Endothelial cell of umbilical vein (primary cell): ENCODE measurements at regions not wholly inside any gene's neighbourhood (a gene's known extent, or its start where the extent isn't known, plus 50 kb on each side); places are given as distances from the start of the nearest gene placed in this dataset.

Experiments
- BruUV-seq: library from RNA; stranded (reverse); fragments of 400-500 nt; replicated peaks from 2 replicates; lab custom pipeline; 2021; lab: Mats Ljungman, UMichigan
- CTCF ChIA-PET: fragments of 300-600, 350-600 bp; sonication (Branson Sonifier 250); formaldehyde crosslinking; loops from one replicate; lab custom pipeline; 2021; ENCODE audit warnings: antibody characterized with exemption, inconsistent platforms; lab: Charles Lee
- POLR2A ChIA-PET: fragments of 300-600, 350-600 bp; sonication (Branson Sonifier 250); formaldehyde crosslinking; loops from one replicate; lab custom pipeline; 2021; ENCODE audit warnings: antibody characterized with exemption, inconsistent platforms; lab: Charles Lee
- DNase-seq: peaks from one replicate; pipeline ENCODE4 v3.0.0-alpha.2; 2011; ENCODE audit warnings: low read depth, low spot score
- FAIRE-seq: peaks from 2 replicates; lab custom pipeline; 2011; peaks lifted over from hg19 to GRCh38; lab: Jason Lieb, UNC
- H2AFZ ChIP-seq: 2 replicates; pipeline ENCODE4 v1.6.0; 2012; ENCODE audit warnings: low read depth, low read length, control low read depth, inconsistent platforms
- H3K27ac ChIP-seq: 2 replicates; pipeline ENCODE4 v1.5.1; 2011; ENCODE audit warnings: low read depth, mild to moderate bottlenecking, control low read depth, low read length, moderate library complexity; ENCODE audit not compliant: insufficient read depth
- H3K27me3 ChIP-seq, 2 experiments: 2 replicates each; pipeline versions ENCODE4 v1.6.0 to v1.6.1; 2011; ENCODE audit warnings: low read length in 2 of 2, mixed read lengths in 1 of 2; ENCODE audit not compliant: control insufficient read depth in 2 of 2, insufficient read depth in 2 of 2
- H3K36me3 ChIP-seq, 2 experiments: 2 replicates in 1 of 2; 3 replicates in 1 of 2; pipeline ENCODE4 v1.5.1; 2011; ENCODE audit warnings: low read length in 2 of 2, mild to moderate bottlenecking in 1 of 2, moderate library complexity in 1 of 2; ENCODE audit not compliant: control insufficient read depth in 2 of 2, insufficient read depth in 2 of 2; ENCODE audit errors: extremely low read depth in 1 of 2
- H3K4me1 ChIP-seq: 3 replicates; pipeline ENCODE4 v1.5.1; 2011; ENCODE audit warnings: mild to moderate bottlenecking, low read length; ENCODE audit not compliant: control insufficient read depth, insufficient read depth; ENCODE audit errors: extremely low read depth
- H3K4me2 ChIP-seq: 2 replicates; pipeline ENCODE4 v1.6.1; 2011; ENCODE audit warnings: low read length, control low read depth, mixed read lengths; ENCODE audit not compliant: insufficient read depth
- H3K4me3 ChIP-seq, 3 experiments: fragments of 200-600 bp in 1 of 3; sonication (generic), shearing (Covaris generic) in 1 of 3; replicated peaks in 1 of 3; 2 replicates each; pipeline ENCODE4 v1.5.1; 2011 to 2016; ENCODE audit warnings: control low read depth in 3 of 3, low read length in 3 of 3, mild to moderate bottlenecking in 2 of 3, inconsistent platforms in 1 of 3, low read depth in 1 of 3, moderate library complexity in 1 of 3; ENCODE audit not compliant: insufficient read depth in 1 of 3
- H3K79me2 ChIP-seq: 2 replicates; pipeline ENCODE4 v1.6.0; 2012; ENCODE audit warnings: low read length, inconsistent platforms; ENCODE audit not compliant: control insufficient read depth, insufficient read depth
- H3K9ac ChIP-seq: replicated peaks from 2 replicates; pipeline ENCODE3; 2011; ENCODE audit warnings: low read length, control low read depth; ENCODE audit not compliant: insufficient read depth; ENCODE audit errors: extremely low read depth
- H3K9me1 ChIP-seq: replicated peaks from 3 replicates; pipeline ENCODE4 v1.6.0; 2011; ENCODE audit warnings: mild to moderate bottlenecking, low read length; ENCODE audit not compliant: control insufficient read depth, insufficient read depth; ENCODE audit errors: extremely low read depth
- H3K9me3 ChIP-seq: replicated peaks from 2 replicates; pipeline ENCODE4 v1.5.1; 2012; ENCODE audit warnings: low read length, inconsistent platforms; ENCODE audit not compliant: control insufficient read depth, insufficient read depth
- H4K20me1 ChIP-seq: replicated peaks from 2 replicates; pipeline ENCODE3; 2011; ENCODE audit warnings: mild to moderate bottlenecking, low read length; ENCODE audit not compliant: control insufficient read depth, insufficient read depth; ENCODE audit errors: extremely low read depth
- CTCF ChIP-seq, 2 donors: IDR thresholded peaks; 1 replicate in 1 of 2; 2 replicates in 1 of 2; pipeline ENCODE4 v1.5.1; 2011; ENCODE audit warnings: low read length in 2 of 2, mild to moderate bottlenecking in 2 of 2, moderate library complexity in 2 of 2, control low read depth in 1 of 2, inconsistent platforms in 1 of 2, low read depth in 1 of 2; ENCODE audit not compliant: insufficient read depth in 1 of 2; ENCODE audit errors: extremely low read depth in 1 of 2
- EZH2 ChIP-seq: IDR thresholded peaks from 2 replicates; pipeline ENCODE4 v1.6.1; 2012; ENCODE audit warnings: borderline replicate concordance, low read depth, mild to moderate bottlenecking, moderate library complexity, low read length, inconsistent platforms; ENCODE audit not compliant: severe bottlenecking
- FOS ChIP-seq: IDR thresholded peaks from 2 replicates; pipeline ENCODE4 v1.6.1; 2011; ENCODE audit warnings: mild to moderate bottlenecking, low read length, moderate library complexity, borderline replicate concordance; ENCODE audit not compliant: insufficient read depth
- GATA2 ChIP-seq: IDR thresholded peaks from 2 replicates; pipeline ENCODE4 v1.7.0; 2011; ENCODE audit warnings: low read depth, mild to moderate bottlenecking, moderate library complexity, mixed read lengths, low read length; ENCODE audit not compliant: insufficient read length, insufficient read depth
- JUN ChIP-seq: IDR thresholded peaks from 2 replicates; pipeline ENCODE4 v1.6.1; 2011; ENCODE audit warnings: borderline replicate concordance, low read depth; ENCODE audit not compliant: insufficient read length, insufficient read depth
- MAX ChIP-seq: IDR thresholded peaks from 2 replicates; pipeline ENCODE4 v1.6.1; 2011; ENCODE audit not compliant: insufficient read depth, insufficient read length
- MYC ChIP-seq: IDR thresholded peaks from one replicate; pipeline ENCODE4 v1.6.1; 2011; ENCODE audit warnings: mild to moderate bottlenecking, low read depth, low read length
- POLR2A ChIP-seq: IDR thresholded peaks from 2 replicates; pipeline ENCODE4 v1.6.1; 2012; ENCODE audit warnings: low read depth, mild to moderate bottlenecking, control low read depth, low read length
- POLR2AphosphoS5 ChIP-seq: IDR thresholded peaks from 2 replicates; pipeline ENCODE4 v1.6.1; 2012; ENCODE audit warnings: low read depth, mild to moderate bottlenecking, control low read depth, low read length, moderate library complexity; ENCODE audit not compliant: insufficient read depth
- dilution Hi-C: fragments of 300-500 bp; cut with MboI; formaldehyde crosslinking; loops from one replicate; pipeline ENCODE4 v1.15.0; 2019; ENCODE audit warnings: low sequenced_read_pairs; ENCODE audit not compliant: extremely low pct_ligation_motif_present
- intact Hi-C: fragments of 100-400 bp; cut with micrococcal nuclease; formaldehyde crosslinking; loops from one replicate; pipeline ENCODE4 v1.10.0; 2022

- peaks cover 8% of the 10 kb centered on the region for H3K9me3 ChIP-seq
- ChIA-PET POLR2A (no interaction called here), CTCF (no interaction called here)
- dilution Hi-C loops (no loop called here), intact Hi-C loops (no loop called here)
- FAIRE-seq (no peak), DNase-seq (no peak)
- no peak overlapping the region for H3K27ac ChIP-seq
- no peak overlapping the region for H2AFZ ChIP-seq
- no peaks in the 10 kb centered on the region for H3K36me3 ChIP-seq
- BruUV-seq = no TSS peak
- H3K79me2 ChIP-seq = no peaks in the 10 kb centered on the region
- no peaks in the 10 kb centered on the region for H3K9me1 ChIP-seq
- H3K9ac ChIP-seq = no peak overlapping the region
- no peaks in the 10 kb centered on the region for H3K27me3 ChIP-seq
- no peaks in the 10 kb centered on the region for H3K4me1 ChIP-seq
- no peak overlapping the region for H3K4me3 ChIP-seq
- TF ChIP-seq MAX (no peak), CTCF (IDR thresholded peaks at IDR 0.05; ENCODE audit: extremely low read depth in 1 of 2, insufficient read depth in 1 of 2, low read depth in 1 of 2, low read length in 2 of 2) (no peak), FOS (no peak), MYC (no peak), POLR2AphosphoS5 (no peak), EZH2 (no peak), GATA2 (no peak), JUN (no peak), POLR2A (no peak)
- no peaks in the 10 kb centered on the region for H4K20me1 ChIP-seq
- no peak overlapping the region for H3K4me2 ChIP-seq
These were observed 346.5 kb upstream of the FAT1 start for GRCh38 chr4:187070158-187070557.
